Left renal pelvis (tissue), 4 donors: ENCODE measurements at regions not wholly inside any gene's neighbourhood (a gene's known extent, or its start where the extent isn't known, plus 50 kb on each side); places are given as distances from the start of the nearest gene placed in this dataset.
"Not testable (repeated sequence)": the region's sequence is repeated elsewhere in the genome, so short reads cannot be mapped to it uniquely, and the experiment has no call there.

Source experiments
- DNase-seq, 4 donors: peaks; one replicate each; pipeline ENCODE4 v3.0.0-alpha.2; 2013; ENCODE audit warnings: low read depth in 4 of 4, low spot score in 3 of 4

GRCh38 chrX:131696989-131697388 lies 153.1 kb downstream of the OR13H1 start:
- DNase-seq: not testable (repeated sequence)

- DNase-seq: no peak
These were observed 159.8 kb downstream of the OR13H1 start for GRCh38 chrX:131703646-131704045.

- DNase-seq: no peak
These were observed 160.3 kb downstream of the OR13H1 start for GRCh38 chrX:131704136-131704695.

- DNase-seq: no peak
These were observed 165.7 kb downstream of the OR13H1 start for GRCh38 chrX:131709553-131709952.

- DNase-seq: no peak
These were observed 167.6 kb downstream of the OR13H1 start for GRCh38 chrX:131711478-131711867.

GRCh38 chrX:131723646-131724045 lies 179.8 kb downstream of the OR13H1 start:
- DNase-seq: no peak

DNA sequence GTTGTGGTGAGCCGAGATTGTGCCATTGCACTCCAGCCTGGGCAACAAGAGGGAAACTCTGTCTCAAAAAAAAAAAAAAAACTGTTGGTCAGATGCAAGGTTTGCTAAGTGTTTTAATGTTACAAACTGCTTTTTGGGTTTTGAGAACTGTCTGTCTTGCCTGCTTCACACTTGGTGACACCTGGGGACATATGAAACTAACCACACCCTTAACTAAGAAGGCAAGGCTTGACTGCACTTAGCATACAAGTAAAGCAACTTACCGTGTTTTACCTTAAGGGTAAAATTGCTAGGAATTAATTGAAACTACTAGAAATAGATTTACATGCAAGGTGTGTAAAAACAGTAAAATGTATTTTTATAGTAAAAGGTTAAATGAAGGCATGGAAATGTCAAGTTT lies 180.4 kb downstream of the OR13H1 start:
- no peak for DNase-seq

DNA sequence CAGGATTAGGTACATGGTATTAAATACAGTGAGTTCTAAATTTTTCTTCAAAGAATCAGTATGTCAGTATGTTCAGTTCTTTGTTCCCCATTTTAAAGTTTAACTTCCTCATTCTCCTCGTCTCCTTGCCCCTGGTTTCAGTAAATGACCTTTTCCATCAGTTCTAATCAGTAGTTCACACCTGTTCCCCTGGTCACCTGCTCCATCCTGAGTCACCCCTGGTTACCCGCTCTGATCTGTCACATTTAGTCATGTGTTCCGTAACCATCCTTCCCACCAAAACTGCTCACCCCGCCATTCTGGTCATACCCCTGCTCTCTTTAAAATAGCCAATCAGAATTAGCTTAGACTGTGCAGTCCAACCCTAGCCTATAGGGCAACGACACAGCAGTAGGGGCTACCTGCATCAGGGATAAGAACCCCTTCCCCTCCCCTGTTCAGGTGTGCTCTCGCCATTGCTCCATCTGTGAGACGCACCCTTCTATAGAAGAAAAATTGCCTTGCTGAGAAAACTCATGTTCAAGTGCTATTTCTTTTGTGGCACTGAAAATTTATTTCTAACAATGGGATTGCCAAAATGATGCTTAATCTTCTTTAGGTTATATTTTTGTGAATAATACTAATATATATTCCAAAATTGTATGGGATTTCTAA lies 181.3 kb downstream of the OR13H1 start:
- no peak for DNase-seq

GRCh38 chrX:131727778-131728177 lies 183.9 kb downstream of the OR13H1 start:
- DNase-seq: no peak

DNA sequence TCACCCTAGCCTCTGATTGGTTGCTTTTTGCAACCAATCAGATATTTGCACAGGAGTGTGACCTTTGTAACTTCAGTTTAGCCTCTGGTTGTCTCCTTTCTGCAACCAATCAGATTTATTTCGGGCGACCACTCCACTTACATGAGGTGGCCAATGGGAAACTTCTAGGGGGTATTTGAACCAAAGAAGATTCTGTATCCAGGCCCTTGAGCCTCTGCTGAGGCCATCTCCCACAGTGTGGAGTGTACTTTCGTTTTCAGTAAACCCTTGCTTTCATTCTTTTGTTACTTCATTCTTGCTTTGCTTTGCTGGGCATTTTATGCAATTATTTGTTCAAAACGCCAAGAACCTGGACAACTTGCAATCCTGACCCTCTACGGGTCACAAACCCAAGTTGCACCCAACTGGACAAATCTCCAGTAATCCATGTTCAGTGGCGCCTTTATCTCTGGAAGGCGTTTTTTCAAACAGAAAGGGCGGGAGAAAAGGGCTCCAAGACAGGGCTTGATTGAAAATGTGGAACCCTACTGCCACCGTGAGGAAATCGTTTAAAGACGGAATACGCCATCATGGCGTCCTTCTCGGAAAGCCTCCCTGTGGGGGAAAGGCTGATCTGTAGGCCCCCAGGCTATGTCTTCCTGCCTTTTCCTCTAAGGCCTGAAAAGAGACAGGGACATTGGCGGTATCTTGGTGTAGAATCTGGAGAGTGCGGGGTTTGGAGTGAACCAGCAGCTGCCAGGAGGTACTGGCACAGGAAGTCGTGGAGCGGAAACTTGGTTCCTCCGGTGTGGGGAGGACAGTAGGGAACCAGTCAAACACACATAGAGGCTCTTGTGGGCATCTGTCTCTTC lies 184.6 kb downstream of the OR13H1 start:
- no peak for DNase-seq

DNA sequence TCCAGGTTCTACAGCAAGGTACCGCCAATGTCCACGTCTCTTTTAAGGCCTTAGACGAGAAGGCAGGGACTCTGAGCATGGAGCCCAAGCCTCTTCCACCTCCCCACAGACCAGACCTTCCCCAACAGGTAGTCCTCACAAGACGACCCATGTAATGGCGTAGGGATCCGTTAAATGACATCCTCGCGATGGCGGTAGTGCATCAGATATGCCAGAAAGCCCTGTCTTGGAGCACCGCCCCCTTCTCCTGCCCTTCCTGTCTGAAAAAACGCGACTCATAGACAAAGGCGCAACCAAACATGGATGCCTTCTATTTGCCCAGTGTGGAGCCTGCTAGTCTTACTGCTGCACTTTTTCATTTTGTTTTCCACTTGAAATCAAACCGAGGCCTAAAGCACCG lies 185.4 kb downstream of the OR13H1 start:
- no peak for DNase-seq

GRCh38 chrX:131734621-131735020 lies 190.7 kb downstream of the OR13H1 start:
- no peak for DNase-seq

DNA sequence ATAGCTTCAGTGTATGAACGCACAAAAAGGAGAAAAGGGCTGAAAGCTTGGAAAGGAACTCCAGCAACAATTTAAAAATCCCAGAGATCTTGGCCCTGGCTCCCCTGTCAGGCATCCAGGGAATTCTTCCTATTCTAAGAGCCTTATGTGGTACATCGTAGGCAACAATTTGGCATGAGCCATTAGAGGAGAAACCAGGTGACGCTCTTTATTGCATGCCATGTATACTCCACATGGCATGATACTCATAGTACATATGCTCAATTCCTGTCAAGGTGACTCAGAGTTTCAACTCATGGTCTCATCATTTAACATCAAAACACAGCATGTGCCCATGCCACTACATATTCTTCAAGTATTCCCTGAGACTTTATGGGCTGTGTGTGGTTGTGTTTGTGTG lies 191.3 kb downstream of the OR13H1 start:
- DNase-seq: no peak

GRCh38 chrX:131739823-131740222 lies 195.9 kb downstream of the OR13H1 start:
- DNase-seq: no peak

DNA sequence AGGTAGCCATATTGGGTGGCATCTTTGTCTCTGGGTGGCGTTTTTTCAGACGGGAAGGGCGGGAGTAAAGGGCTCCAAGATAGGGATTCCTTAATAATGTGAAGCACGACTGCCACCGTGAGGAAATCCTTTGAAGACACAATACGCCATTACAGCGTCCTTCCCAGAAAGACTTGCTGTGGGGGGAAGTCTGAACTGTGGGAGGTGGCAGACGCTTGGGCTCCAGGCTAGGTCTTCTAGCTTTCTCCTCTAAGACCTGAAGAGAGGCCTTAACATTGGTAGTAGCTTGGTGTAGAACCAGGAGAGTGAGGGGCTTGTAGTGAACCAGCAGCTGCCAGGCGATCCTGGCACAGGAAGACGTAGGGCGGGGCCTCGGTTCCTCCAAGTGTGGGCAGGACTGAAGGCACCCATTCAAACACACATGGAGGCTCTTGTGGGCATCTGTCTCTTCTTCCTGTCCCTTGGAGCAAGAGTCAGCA lies 197.3 kb downstream of the OR13H1 start:
- DNase-seq: no peak

DNA sequence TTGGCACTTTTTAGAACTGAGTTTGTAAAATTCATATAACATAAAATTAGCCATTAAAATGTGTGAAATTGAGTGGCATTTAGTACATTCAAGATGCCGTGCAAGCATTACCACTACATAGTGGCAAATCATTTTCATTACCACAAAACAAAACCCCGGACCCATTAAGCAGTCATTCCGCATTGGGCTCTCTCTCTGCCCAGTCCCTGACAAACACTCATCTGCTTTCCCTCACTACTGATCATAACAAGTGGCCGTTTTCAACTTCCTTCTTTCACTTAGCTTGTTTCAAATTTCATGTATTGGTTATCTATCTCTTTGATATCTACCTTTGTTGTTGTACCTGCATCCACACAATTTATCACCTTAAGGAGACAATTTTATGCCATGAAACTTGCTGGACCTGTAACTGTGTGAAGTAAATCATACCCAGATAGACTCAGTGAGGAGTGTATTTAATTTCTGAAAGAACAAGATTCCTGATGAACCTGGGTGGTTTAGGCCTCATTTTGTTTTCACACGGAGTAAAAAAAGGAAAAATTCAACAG lies 202.1 kb downstream of the OR13H1 start:
- DNase-seq: no peak

GRCh38 chrX:131746491-131746968 lies 202.7 kb downstream of the OR13H1 start:
- DNase-seq: no peak

DNA sequence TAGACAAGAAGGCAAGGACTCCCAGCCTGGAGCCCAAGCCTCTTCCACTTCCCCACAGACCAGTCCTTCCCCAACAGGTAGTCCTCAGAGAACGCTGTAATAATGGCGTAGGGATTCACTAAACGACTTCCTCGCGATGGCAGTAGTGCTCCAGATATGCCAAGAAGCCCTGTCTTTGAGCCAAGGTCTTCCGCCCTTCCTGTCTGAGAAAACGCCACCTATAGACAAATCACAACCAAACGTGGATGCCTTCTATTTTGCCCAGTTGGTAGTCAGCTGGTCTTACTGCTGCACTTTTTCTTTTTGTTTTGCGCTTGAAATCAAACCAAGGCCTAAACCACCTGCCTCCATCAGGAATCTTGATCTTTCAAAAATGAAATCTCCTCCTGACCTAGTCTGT lies 203.3 kb downstream of the OR13H1 start:
- no peak for DNase-seq

DNA sequence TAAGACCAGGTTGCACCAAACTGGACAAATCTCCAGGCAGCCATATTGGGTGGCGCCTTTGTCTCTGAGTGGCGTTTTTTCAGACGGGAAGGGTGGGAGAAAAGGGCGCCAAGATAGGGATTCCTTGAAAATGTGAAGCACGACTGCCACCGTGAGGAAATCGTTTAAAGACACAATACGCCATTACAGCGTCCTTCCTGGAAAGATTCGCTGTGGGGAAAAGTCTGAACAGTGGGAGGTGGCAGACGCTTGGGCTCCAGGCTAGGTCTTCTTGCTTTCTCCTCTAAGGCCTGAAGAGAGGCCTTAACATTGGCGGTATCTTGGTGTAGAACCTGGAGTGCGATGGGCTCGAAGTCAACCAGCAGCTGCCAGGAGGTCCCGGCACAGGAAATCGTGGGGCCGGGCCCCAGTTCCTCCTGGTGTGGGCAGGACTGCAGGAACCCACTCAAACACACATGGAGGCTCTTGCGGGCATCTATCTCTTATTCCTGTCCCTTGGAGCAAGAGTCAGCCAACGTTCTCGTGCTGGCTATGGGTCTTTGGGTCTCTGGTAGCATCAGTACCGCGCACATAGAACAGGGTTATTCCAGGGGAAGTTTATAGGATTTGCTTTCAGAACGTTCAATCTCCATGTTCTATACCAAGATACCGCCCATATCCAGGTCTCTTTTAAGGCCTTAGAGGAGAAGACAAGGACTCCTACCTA lies 208.8 kb downstream of the OR13H1 start:
- no peak for DNase-seq

GRCh38 chrX:131762802-131763234 lies 218.9 kb downstream of the OR13H1 start:
- DNase-seq: no peak

GRCh38 chrX:131763674-131764073 lies 219.8 kb downstream of the OR13H1 start:
- DNase-seq: no peak
